ENCODE measurements at regions not wholly inside any gene's neighbourhood (a gene's known extent, or its start where the extent isn't known, plus 50 kb on each side); places are given as distances from the start of the nearest gene placed in this dataset.

DNA sequence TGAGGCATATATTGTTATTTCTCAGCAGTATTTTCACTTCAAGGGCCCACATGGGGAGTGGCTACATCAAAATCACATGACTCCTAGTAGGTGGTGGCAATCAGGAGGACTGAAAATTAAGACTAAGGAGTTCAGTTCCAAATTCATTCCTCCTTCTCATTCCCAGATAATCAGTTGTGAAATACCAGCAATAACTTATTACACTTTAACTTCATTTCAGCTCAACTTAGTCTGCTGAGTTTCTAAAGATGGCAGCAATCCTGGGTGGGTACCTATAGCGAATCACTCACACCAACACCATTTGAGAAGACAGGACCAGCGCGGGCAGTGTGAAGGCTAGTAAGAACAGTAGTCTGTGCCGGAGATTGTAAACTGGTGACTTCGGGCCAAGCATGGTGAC lies 63.9 kb upstream of the SLC10A2 start:
- Histone ChIP-seq H3K4me1 (no peaks in the 10 kb centered on the region), H3K27me3 (peaks cover 3% of the 10 kb centered on the region), H3K27ac (no peak overlapping the region), H3K9me3 (no peaks in the 10 kb centered on the region), H3K36me3 (no peaks in the 10 kb centered on the region), H3K4me3 (no peak overlapping the region)
- TF ChIP-seq EP300 (IDR thresholded peaks at IDR 0.05) (no peak), POLR2AphosphoS5 (IDR thresholded peaks at IDR 0.05) (no peak), POLR2A (IDR thresholded peaks at IDR 0.05) (no peak)
- TF ChIP-seq, protein P1, sequence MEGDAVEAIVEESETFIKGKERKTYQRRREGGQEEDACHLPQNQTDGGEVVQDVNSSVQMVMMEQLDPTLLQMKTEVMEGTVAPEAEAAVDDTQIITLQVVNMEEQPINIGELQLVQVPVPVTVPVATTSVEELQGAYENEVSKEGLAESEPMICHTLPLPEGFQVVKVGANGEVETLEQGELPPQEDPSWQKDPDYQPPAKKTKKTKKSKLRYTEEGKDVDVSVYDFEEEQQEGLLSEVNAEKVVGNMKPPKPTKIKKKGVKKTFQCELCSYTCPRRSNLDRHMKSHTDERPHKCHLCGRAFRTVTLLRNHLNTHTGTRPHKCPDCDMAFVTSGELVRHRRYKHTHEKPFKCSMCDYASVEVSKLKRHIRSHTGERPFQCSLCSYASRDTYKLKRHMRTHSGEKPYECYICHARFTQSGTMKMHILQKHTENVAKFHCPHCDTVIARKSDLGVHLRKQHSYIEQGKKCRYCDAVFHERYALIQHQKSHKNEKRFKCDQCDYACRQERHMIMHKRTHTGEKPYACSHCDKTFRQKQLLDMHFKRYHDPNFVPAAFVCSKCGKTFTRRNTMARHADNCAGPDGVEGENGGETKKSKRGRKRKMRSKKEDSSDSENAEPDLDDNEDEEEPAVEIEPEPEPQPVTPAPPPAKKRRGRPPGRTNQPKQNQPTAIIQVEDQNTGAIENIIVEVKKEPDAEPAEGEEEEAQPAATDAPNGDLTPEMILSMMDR (IDR thresholded peaks at IDR 0.05) = no peak
- no peak for ATAC-seq
- WGBS, 2 donors (ENCODE audit: low coverage in 1 of 2) = 78 to 85% methylated on average over 4 to 5 of the region's 5 CpGs

Small RNA genes lying in the stretch of these regions (small RNA-seq; reads per million reads assigned to genes)
- gene RF00402 (0 reads per million in 4 donors), gene RF02090 (0 reads per million in 4 donors), gene RF02091 (0 reads per million in 4 donors), gene RNA5SP38 (0.09 to 0.82 (median 0.38) reads per million in 4 donors)

Data from gastroesophageal sphincter (tissue), 4 donors.